ENCODE measurements at regions not wholly inside any gene's neighbourhood (a gene's known extent, or its start where the extent isn't known, plus 50 kb on each side); places are given as distances from the start of the nearest gene placed in this dataset.

DNA sequence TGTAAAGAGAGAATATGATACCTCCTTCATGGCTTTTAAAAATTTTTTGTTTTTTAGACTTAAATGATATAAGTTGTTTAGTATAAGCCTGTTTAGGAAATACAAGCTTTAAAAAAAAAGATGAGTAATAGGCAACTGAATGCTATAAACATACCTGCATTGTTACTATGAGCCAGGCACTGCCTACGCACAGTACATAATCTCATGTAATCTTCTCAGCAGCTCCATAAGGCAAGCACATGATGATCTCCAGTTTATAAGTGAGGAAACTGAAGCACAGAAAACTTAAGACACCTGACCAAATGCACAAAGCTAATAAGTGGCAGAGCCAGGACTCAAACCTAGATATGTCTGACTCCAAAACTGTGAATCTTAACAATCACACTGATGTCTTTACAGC is 156.3 kb upstream of the SLC1A4 start:
- no peak for DNase-seq

DNA sequence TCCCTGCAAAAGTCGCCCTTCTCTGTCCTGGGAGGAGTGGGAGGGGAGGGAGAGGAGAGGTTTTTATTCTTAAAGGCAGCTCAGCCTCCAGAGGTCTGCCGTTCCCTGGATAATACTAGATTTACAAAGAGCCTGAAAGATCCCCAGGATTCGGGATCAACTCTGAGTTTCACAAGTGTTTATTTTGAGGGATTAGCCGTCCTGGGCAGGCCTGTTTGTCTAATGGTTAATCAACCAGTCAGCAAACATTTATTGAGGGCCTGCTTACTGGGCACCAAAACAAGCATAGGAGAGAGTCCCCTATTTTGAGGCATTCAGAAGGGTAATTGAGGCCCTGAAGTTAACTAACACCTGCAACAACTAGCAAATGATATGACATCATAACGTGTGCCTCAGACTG is 152.6 kb upstream of the SLC1A4 start:
- no peak for DNase-seq

DNA sequence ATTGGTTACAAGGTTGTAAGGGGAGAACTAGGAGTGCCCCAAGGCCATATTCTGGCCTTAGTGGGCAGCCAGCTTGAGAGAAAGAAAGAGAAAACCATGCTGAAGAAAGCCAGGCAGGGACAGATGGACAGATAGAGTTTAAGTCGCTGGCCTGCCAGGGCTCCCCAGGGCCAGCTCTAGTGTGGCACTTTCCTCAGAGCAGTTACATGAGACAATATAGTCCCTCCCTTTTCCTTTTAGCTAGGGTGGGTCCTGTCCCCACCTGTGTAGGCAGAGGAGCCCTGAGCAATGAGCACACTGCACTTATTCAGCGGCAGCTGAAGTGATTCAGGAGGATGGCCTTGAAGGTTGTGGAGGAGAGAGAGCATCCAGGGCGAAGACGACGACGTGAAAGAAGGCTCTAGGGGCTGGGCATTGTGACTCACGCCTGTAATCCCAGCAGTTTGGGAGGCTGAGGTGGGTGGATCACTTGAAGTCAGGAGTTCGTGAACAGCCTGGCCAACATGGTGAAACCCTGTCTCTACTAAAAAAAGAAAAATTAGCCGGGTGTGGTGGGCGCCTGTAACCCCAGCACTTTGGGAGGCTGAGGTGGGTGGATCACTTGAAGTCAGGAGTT is 152.0 kb upstream of the SLC1A4 start:
- DNase-seq: no peak

DNA sequence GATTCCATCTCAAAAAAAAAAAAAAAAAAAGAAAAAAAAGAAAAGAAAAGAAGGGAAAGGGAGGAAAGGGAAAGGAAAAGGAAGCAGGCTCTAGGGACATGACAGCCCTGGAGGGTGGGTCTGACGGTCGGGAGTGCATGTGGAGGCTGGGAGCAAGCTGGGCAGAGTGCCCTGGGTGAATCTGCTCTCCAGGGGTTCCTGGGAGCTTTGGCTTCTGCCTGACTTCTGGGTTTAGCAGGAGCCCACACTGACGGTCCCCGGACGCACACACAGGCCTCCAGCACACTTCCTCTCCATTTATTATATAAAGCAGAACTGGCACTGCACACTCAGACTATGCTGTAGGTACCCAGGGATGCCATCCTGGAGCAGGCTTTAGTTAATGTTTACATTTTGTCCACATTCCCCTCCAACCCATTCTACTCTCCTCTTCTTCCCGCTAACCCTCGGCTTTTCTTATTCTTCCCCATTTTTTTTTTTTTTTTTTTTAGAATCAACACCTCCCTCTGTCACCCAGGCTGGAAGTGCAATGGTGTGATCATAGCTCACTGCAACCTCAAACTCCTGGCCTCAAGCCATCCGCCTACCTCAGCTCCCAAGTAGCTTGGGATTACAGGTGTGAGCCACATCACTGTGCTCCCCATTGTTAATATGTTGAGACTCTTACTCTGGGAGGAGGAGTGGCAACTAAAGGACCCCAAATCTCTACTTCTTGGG is 151.1 kb upstream of the SLC1A4 start:
- DNase-seq: peak; percentile 21

DNA sequence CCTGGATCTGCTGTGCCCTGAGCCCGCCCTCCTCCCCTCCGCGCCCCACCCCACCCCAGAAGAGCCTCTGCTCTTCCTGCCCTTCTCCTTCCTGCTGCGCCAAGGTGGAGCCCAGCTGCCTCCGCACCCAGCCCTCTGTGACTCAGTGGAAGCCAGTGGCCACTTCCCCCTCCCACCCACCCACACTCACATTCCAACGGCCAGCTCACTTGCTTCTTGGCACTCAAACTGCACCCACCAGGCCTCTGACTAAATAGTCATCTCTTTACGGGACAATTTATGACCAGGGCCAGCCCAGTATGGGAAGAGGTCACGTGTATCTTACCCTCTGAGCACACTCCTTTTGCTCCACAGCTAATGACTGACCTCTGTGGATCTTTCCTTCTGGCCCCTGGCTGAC is 150.4 kb upstream of the SLC1A4 start:
- DNase-seq: no peak

DNA sequence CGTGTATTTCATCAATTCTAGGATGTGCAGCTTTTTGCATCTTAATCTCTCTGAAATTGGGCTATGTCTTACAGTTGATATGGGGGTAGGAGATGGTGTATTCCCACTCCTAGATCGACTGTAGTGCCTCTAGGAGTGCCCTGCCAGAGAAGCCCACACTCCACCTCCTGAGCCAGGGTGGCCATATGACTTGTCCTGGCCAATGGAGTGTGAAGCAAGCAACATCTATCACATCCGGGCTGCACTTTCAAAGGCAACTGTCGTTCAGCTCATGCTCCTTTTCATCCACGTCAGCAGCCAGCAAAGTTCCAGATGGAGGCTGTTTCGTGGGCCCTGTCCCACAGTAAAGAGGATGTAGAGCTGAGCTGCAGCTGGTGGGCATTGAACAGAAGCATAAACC is 149.4 kb upstream of the SLC1A4 start:
- DNase-seq: no peak

DNA sequence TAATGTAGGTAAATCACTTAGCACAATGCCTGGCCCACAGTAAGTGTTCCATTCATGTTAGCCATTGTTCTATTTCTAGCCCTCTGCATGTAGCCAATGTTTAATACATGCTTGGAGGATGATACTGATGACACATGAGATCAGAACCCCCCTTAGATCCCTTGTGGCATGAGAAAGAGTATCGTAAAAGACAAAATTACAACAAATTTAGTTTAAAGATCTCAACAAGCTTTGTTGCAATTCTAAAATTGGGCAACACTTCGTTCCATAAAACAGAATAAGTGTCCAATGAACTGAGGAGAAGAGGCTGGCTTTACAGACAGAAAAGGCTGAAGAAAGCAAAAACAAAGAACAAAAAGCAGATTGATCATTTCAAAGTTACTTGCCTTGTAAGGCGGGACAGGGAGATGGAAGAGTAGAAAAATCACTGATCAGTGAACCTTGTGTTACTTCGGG is 148.7 kb upstream of the SLC1A4 start:
- no peak for DNase-seq

DNA sequence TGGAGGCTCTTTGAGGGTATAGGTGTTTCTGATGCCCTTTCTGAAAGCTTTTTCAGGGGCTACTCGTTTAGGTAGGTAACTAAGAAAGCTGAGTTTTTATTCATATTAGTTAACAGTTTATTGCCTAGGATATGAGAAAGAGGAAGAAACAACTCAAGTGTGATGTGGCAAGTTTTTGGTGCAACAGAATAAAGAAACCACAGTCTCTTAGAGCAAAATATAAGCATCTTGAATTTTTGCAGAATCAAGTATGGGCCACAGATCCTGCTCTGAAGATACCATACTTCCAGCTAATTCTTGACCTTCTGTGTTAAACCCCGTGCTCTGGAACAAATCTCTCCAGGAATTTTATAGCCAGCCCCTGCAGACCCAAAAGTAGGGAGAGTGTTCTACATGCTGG is 147.7 kb upstream of the SLC1A4 start:
- DNase-seq: no peak

DNA sequence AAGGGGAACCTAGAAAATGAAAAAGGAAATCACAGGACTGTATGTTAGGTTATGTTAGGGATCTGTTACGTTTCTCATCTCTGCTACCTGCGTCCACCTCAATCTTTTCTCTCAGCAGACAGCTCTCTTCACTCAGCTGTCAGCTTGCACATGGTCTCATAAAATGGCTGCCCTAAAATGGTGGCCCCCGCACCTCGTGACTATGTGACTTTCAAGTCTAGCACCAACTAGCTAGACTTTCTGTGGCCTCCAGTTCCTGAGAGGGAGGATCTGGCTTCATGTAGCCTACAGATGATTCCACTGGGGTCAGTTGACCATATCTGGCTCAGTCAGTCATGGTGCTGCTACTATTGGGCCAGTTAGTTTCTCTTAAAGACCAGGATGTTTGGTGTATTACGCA is 147.2 kb upstream of the SLC1A4 start:
- DNase-seq: no peak

DNA sequence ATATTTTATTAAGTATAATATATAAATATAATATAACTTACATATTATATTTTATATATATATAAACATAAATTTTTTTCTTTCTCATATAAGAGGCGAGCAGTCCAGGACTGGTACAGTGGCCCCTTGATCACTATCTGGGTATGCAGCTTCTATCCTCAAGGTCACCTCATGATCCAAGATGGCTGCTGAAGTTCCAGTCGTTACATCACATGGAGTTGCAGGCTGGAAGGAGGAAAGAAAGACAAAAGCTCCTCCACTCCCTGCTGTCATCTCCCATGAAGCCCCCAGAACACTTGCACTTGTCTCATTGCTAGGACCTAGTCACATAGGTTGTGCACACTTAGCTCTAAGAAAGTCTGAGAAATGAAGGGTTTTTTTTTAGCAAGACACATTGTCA is 145.1 kb upstream of the SLC1A4 start:
- no peak for DNase-seq

DNA sequence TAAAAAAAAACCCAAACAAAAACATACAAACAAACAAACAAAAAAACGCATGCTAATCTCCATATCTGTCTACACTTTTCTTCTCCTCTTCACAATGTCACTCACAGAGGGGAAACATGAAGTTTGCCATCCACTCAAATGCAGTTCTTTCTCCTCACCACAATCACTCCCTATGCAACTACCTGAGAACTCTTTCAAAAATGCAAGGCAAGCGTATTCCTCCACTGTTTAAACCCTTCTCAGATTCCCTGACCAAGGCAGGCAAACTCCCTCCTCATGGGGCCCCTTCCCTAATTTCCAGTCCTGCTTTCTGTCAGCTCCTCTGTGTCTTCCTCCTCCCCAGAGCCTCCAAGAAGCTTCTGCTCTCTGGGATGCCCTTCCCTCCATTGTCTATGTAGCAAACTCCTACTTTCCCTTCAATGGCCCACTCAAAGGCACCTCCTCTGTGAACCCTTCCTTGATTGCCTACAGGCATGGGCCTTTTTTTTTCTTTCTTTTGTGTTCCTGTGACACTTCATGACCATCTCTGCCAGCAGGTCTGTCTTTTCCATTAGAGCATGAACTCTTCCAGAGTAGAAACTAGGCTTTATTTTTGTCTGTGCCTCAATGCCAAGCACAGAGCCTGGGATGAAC is 143.8 kb upstream of the SLC1A4 start:
- no peak for DNase-seq

DNA sequence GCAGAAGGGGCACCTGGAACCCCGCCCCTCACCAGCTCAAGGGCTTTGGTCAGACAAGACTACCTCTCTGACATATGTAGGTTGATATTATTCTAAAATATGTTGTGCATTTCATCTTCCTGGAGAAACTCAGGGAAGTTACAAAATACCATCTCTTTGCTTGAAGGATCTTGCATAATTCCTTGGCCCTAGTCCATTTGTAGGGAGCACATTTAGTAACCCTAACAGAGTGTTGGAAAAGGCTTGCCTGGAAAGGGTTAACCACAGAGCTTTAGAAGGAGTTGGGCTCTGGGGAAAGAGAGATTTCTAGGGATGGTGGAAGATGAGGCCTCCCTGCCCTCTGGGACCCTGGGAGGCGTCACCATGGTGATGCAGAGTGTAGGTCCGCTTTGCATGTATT is 143.0 kb upstream of the SLC1A4 start:
- no peak for DNase-seq

DNA sequence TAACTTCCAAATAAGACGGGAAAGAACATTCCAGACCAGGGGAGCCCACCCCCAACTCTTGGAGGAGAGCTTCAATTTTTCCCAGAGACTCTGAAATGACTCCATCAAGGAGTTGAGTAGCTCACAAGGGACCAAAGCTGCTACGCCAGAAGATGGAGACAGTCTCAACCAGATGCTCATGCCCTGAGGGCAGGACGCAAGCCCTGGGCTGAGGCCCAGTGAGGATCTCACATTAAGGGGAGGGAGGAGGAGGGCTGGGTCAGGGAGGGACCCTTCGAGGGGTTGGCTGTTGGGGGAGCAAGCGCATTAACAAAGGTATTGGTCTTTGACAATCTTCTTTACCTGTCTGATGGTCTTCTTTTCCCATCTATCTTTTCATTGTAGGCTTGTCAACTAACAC is 141.3 kb upstream of the SLC1A4 start:
- no peak for DNase-seq

DNA sequence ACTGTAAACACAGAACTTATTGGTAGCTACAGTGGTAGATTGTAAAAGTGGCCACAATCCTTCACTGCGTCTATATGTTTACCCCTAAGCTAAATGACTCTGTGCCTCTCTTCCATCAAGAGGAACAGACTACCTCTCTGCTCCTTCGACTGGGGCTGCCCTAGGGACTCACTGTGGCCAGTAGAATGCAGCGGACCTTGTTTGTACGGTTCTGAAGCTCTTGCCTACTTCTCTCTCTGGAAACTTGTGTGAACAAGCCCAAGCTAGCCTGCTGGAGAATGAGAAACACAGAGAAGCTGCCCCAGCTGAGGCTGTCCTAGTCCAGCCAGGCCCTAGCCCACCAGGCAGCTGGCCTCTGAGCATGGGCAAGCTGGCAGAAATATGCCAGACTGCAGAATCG is 140.8 kb upstream of the SLC1A4 start:
- no peak for DNase-seq

DNA sequence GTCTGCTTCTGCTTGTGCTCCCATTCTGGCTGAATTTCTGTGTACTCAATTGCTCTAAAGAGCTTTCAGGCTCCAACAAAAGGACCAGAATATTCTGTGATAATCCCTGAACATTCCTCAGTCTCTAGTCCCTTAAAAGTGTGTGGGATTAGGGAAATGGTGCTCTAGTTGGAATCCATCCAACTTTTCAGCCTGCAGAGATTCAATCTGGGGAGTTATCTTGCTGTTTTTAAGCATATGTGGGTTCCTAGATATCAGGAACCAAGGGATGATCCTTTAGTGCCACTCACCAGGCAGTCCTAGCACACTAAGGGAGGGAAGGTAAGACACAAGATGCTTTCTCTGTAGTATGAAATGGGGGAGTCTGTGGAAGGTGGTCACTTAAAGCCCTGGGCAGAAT is 140.3 kb upstream of the SLC1A4 start:
- DNase-seq: no peak

DNA sequence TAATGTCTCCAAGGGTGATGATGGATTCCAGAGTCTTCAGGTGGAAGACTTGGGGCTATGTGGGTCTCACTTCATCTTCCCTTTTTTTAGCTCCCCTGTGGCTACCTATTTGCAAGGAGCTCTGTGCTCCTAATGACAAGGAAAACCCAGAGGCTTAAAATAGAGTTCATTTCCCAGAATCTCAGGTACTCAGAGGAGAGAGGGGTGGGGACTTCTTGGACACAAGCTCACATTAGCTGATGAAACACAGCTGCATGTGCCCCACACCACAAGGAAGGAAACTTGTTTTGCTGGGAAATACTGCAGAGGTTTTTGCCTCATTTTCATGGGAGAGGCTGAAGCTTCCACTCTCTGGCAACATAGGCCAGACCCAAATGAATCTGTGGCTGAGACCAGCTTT is 138.6 kb upstream of the SLC1A4 start:
- no peak for DNase-seq

DNA sequence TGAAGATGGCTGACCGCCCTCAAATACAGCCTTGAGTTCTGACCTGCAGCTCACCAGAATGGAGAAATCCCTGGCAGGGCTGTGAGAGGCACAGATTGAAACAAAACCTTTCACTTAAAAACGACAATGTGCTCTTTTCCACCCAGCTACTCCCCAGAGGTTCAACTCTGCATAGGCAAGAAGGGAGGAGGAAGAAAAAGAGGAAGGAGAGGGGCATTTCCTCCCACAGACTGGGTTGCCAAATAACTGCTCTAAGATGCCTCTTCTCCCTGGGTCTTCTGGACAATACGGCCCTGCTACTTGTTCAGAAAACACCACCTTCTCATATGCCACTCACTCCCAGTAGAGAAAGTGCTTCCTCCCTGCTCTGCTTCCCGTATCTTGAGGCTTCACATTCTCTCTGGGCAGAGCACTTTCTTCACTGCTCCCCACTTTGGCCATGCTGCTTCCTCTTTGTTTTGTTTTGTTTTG is 136.4 kb upstream of the SLC1A4 start:
- DNase-seq: peak; percentile 62

DNA sequence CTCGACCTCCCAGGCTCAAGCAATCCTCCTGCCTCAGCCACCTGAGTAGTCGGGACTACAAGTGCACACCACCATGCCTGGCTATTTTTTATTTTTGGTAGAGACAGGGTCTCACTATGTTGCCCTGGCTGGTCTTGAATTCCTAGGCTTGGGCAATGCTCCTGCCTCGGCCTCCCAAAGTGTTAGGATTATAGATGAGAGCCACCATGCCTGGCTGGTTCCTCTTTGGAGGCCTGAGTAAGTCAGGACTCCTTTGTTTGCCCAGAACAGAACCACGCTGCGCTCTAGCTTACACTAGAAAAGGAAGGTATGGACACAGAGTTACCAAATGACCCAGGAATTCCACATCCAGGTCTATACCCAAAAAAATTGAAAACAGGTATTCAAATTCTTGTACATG is 135.9 kb upstream of the SLC1A4 start:
- DNase-seq: no peak

DNA sequence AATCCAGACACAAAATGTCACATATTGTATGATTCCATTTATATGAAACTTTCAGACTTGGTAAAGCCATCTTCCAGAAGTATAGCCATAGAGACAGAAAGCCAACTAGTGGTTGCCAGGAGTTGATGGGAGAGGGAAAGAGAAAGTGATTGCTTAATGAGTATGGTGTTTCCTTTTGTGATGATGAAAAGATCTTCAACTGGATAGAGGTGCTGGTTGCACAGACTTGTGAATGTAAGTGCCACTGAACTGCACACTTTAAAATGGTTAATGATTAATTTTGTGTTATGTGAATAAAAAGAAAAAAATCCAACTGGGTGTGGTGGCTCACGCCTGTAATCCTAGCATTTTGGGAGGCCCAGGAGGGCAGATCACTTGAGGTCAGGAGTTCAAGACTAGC is 135.3 kb upstream of the SLC1A4 start:
- DNase-seq: no peak

DNA sequence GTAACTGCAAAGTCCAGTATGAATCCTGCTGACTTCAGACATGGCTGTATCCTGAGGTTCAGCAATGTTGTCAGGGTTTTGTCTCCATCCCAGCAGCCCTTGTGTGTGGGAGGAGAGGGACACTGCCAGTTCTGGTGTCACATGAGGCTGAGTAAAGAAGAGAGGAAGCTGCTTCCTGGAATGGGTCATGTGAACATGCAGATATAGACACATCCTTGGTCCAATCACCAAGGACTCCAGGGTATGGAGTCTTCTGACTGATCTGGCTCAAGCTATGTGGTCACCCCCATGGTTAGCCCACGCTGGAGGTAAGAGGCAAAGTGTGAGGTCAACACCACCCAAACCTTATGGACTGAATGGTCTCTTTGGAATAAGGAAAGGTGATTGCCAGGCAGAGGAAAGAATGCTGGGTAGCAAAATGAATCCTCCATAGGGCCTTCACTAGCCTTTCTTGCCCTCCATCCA is 134.4 kb upstream of the SLC1A4 start:
- DNase-seq: peak; percentile 13

DNA sequence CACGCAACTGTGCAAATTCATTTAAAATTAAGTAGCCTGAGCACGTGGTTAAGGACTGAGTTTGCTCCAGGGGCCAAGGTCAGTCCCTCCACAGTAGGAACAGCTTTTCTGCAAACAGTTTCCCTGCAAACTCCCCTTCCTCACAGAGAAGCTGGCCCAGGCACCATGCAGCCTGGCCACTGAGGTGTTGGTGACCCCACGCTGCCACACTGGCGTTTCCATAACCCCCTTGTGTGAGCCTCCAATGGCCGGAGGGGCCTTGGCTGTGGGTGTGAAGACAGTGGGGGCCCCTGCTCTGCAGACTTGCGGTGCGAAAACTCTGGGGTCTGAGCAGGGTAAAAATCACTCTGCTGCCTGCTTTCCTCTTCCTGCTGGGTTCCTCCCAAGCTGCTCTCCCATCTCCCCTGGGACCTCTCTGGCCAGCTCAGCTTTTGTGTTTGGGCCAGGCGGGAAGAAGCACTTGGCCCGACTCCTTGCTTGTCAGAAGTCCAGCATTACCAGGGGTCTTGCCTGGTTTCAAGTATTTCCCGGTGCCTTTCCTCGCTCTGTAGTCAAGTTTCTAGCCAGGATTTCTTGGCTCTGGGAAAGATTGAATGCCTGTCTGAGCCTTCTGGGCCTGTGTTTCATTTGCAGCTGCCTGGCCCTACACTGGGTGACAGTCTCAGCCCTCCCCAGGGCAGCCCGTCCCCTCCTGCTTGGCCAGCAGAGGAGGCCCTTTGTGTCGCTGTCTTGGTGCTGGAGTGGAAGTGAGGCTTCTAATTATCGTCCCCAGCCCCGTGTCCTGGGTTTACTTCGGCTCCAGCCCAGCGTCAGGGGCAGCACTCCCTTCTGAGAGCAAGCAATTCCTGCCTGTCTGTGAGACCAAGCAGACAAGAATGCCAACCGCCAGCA is 131.4 kb upstream of the SLC1A4 start:
- no peak for DNase-seq

DNA sequence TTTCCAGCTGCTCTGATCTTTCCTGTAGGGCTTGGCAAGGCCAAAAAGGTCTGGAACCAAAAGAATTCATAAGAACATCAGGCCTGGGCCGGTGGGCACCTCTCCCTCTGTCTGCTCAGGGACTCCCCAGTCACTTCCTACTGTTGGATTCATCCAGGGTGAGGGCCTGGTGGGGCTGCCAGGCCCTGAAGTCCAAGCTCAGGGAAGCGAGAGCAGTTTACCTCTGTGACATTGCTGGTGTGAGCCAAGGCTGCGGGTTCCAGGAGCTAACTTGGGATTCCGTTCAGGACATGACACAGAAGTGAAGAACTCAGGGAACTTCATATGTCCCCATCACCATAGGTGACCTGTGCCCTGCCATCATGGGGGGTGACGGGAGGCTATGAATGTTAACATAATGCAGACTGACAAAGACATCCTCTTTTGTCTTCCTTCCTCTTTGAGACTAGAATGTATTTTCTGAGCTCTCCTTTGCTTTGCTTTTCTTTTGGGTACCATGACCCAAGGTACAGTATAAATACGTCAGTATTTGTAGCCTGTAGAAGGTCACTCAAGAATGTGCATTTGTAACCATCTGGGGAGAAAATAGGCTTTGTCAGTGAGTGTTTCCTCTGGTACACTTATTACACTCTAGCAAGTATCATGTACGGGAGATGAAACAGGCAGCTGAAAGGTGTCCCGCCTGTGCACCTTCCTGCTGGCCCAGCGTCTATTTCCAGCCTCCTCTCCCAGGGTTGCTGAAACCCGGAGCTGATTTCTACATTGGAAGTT is 130.5 kb upstream of the SLC1A4 start:
- peak; percentile 9 for DNase-seq

Data from GDM1 (cell line).